GM18511 (cell line): ENCODE measurements at regions not wholly inside any gene's neighbourhood (a gene's known extent, or its start where the extent isn't known, plus 50 kb on each side); places are given as distances from the start of the nearest gene placed in this dataset.

ENCODE experiments used
- ATAC-seq: cut with Tn5 transposase; IDR thresholded peaks from one replicate; pipeline ENCODE4 v1.9.1; 2021; ENCODE audit warnings: mild to moderate bottlenecking, moderate library complexity; ENCODE audit not compliant: unreplicated experiment

- no peak for ATAC-seq
Observed at GRCh38 chr4:165765053-165765452, 108.0 kb upstream of the TLL1 start.

GRCh38 chr4:165766018-165766417 is 107.0 kb upstream of the TLL1 start:
- ATAC-seq: no peak

- no peak for ATAC-seq
Observed at GRCh38 chr4:165766976-165767375, 106.1 kb upstream of the TLL1 start.

- ATAC-seq: no peak
Observed at GRCh38 chr4:165767671-165768070, 105.4 kb upstream of the TLL1 start.

- ATAC-seq: no peak
Observed at GRCh38 chr4:165768281-165768680, 104.8 kb upstream of the TLL1 start.

GRCh38 chr4:165774326-165774725 is 98.7 kb upstream of the TLL1 start:
- ATAC-seq: no peak

- ATAC-seq: no peak
Observed at GRCh38 chr4:165779950-165780670, 92.9 kb upstream of the TLL1 start.

- ATAC-seq: no peak
Observed at GRCh38 chr4:165780735-165781134, 92.3 kb upstream of the TLL1 start.

- ATAC-seq: no peak
Observed at GRCh38 chr4:165782623-165783022, 90.4 kb upstream of the TLL1 start.

GRCh38 chr4:165783626-165784025 is 89.4 kb upstream of the TLL1 start:
- no peak for ATAC-seq

GRCh38 chr4:165784672-165785071 is 88.4 kb upstream of the TLL1 start:
- no peak for ATAC-seq

- no peak for ATAC-seq
Observed at GRCh38 chr4:165785337-165785736, 87.7 kb upstream of the TLL1 start.

GRCh38 chr4:165787516-165788274 is 85.3 kb upstream of the TLL1 start:
- ATAC-seq: no peak

GRCh38 chr4:165788686-165789463 is 84.2 kb upstream of the TLL1 start:
- ATAC-seq: no peak

- no peak for ATAC-seq
Observed at GRCh38 chr4:165793236-165793635, 79.8 kb upstream of the TLL1 start.

- no peak for ATAC-seq
Observed at GRCh38 chr4:165794834-165795233, 78.2 kb upstream of the TLL1 start.

GRCh38 chr4:165799384-165799815 is 73.6 kb upstream of the TLL1 start:
- no peak for ATAC-seq

- ATAC-seq: no peak
Observed at GRCh38 chr4:165802452-165802851, 70.6 kb upstream of the TLL1 start.

GRCh38 chr4:165803005-165803404 is 70.0 kb upstream of the TLL1 start:
- ATAC-seq: no peak

GRCh38 chr4:165805406-165805805 is 67.6 kb upstream of the TLL1 start:
- ATAC-seq: no peak

- no peak for ATAC-seq
Observed at GRCh38 chr4:165806613-165807012, 66.4 kb upstream of the TLL1 start.

- ATAC-seq: no peak
Observed at GRCh38 chr4:165810726-165811125, 62.3 kb upstream of the TLL1 start.
